Lower lobe of right lung (tissue), 2 donors: ENCODE measurements at regions not wholly inside any gene's neighbourhood (a gene's known extent, or its start where the extent isn't known, plus 50 kb on each side); places are given as distances from the start of the nearest gene placed in this dataset.

Source experiments
- ATAC-seq, 2 donors: fragments of 200-7000 bp; cut with Tn5 transposase; one replicate each; pipeline ENCODE4 v1.9.1; 2020 to 2022; ENCODE audit warnings: mild to moderate bottlenecking in 2 of 2, moderate library complexity in 2 of 2
- DNase-seq: peaks from one replicate; pipeline ENCODE4 v3.0.0-alpha.2; 2020
- H3K27ac ChIP-seq: fragments of 200-600 bp; one replicate; pipeline ENCODE4 v1.8.0; 2022
- H3K27me3 ChIP-seq: fragments of 200-600 bp; one replicate; pipeline ENCODE4 v1.8.0; 2022; ENCODE audit warnings: low read depth
- H3K36me3 ChIP-seq: fragments of 200-600 bp; one replicate; pipeline ENCODE4 v1.8.0; 2022; ENCODE audit warnings: mild to moderate bottlenecking
- H3K4me1 ChIP-seq: fragments of 200-600 bp; one replicate; pipeline ENCODE4 v1.8.0; 2022
- H3K4me3 ChIP-seq: fragments of 200-600 bp; one replicate; pipeline ENCODE4 v1.8.0; 2022; ENCODE audit warnings: mild to moderate bottlenecking
- H3K9me3 ChIP-seq: fragments of 200-600 bp; one replicate; pipeline ENCODE4 v1.8.0; 2022
- intact Hi-C: fragments of 100-400 bp; cut with DNase I; formaldehyde crosslinking; loops from one replicate; pipeline ENCODE4 v1.11.0; 2022
- TF ChIP-seq, protein P1 (sequence below): fragments of 200-600 bp; IDR thresholded peaks from one replicate; pipeline ENCODE4 v1.8.0; 2022; ENCODE audit warnings: antibody characterized with exemption, mild to moderate bottlenecking
- donor health status: DM: no; HTN: yes; CAD: no; lungs with severe emphysema.

- Histone ChIP-seq H3K9me3 (no peaks in the 10 kb centered on the region), H3K36me3 (no peaks in the 10 kb centered on the region), H3K27ac (no peak overlapping the region), H3K4me1 (no peaks in the 10 kb centered on the region), H3K4me3 (no peak overlapping the region), H3K27me3 (no peaks in the 10 kb centered on the region)
- ATAC-seq = no peak
- TF ChIP-seq, protein P1, sequence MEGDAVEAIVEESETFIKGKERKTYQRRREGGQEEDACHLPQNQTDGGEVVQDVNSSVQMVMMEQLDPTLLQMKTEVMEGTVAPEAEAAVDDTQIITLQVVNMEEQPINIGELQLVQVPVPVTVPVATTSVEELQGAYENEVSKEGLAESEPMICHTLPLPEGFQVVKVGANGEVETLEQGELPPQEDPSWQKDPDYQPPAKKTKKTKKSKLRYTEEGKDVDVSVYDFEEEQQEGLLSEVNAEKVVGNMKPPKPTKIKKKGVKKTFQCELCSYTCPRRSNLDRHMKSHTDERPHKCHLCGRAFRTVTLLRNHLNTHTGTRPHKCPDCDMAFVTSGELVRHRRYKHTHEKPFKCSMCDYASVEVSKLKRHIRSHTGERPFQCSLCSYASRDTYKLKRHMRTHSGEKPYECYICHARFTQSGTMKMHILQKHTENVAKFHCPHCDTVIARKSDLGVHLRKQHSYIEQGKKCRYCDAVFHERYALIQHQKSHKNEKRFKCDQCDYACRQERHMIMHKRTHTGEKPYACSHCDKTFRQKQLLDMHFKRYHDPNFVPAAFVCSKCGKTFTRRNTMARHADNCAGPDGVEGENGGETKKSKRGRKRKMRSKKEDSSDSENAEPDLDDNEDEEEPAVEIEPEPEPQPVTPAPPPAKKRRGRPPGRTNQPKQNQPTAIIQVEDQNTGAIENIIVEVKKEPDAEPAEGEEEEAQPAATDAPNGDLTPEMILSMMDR = no peak
- DNase-seq = no peak
- intact Hi-C loops = no loop called here
Observed at GRCh38 chr9:2367970-2368369, 253.6 kb upstream of the VLDLR start.

- no peaks in the 10 kb centered on the region for H3K4me1 ChIP-seq
- H3K27ac ChIP-seq = no peak overlapping the region
- no peaks in the 10 kb centered on the region for H3K9me3 ChIP-seq
- TF ChIP-seq, protein P1 = no peak
- ATAC-seq (no peak), DNase-seq (no peak)
- intact Hi-C loops = no loop called here
- H3K36me3 ChIP-seq = no peaks in the 10 kb centered on the region
- H3K27me3 ChIP-seq = no peaks in the 10 kb centered on the region
- no peak overlapping the region for H3K4me3 ChIP-seq
Observed at GRCh38 chr9:2373648-2374047, 247.9 kb upstream of the VLDLR start.

DNA sequence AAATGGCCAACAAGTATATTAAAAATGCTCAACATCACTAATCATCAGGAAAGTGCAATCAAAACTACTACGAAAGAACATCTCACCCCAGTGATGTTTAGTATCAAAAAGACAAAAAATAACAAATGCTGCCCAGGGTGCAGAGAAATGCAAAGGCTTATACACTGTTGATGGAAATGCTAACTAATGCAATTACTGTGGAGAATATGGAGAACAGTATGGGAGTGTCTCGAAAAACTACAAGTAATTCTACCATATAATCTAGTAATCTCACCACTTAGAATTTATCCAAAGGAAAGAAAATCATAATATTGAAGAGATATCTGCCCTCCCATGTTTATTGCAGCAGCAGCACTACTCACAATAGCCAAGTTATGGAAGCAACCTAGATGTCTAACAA is 246.5 kb upstream of the VLDLR start:
- ATAC-seq = no peak
- H3K27ac ChIP-seq = no peak overlapping the region
- intact Hi-C loops = no loop called here
- no peaks in the 10 kb centered on the region for H3K9me3 ChIP-seq
- no peaks in the 10 kb centered on the region for H3K36me3 ChIP-seq
- DNase-seq = no peak
- H3K27me3 ChIP-seq = no peaks in the 10 kb centered on the region
- TF ChIP-seq, protein P1 = no peak
- no peak overlapping the region for H3K4me3 ChIP-seq
- no peaks in the 10 kb centered on the region for H3K4me1 ChIP-seq

DNA sequence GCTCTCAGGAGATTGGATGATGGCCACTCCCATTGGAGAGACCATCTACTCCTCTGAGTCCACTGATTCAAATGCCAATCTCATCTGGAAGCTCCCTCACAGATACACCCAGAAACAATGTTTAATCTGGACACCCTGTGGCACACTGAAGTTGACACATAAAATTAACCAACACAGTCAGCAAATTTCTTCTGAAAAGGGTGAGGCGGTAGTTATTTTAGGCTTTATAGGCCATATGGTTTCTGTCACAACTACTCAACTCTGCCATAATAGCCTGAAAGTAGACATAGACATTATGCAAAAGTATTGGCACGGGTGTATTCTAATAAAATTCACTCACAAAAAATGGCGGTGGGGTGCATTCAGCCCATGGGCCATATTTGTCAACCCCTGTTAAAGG is 244.5 kb upstream of the VLDLR start:
- intact Hi-C loops = no loop called here
- DNase-seq (no peak), ATAC-seq (no peak)
- Histone ChIP-seq H3K27ac (no peak overlapping the region), H3K4me1 (no peaks in the 10 kb centered on the region), H3K4me3 (no peak overlapping the region), H3K9me3 (no peaks in the 10 kb centered on the region), H3K27me3 (no peaks in the 10 kb centered on the region), H3K36me3 (no peaks in the 10 kb centered on the region)
- TF ChIP-seq, protein P1 = no peak

- TF ChIP-seq, protein P1 = no peak
- no peaks in the 10 kb centered on the region for H3K9me3 ChIP-seq
- ATAC-seq (no peak), DNase-seq (no peak)
- H3K27me3 ChIP-seq = no peaks in the 10 kb centered on the region
- no peaks in the 10 kb centered on the region for H3K4me1 ChIP-seq
- H3K27ac ChIP-seq = no peak overlapping the region
- no peaks in the 10 kb centered on the region for H3K36me3 ChIP-seq
- intact Hi-C loops = no loop called here
- no peak overlapping the region for H3K4me3 ChIP-seq
Observed at GRCh38 chr9:2377834-2378233, 243.8 kb upstream of the VLDLR start.

DNA sequence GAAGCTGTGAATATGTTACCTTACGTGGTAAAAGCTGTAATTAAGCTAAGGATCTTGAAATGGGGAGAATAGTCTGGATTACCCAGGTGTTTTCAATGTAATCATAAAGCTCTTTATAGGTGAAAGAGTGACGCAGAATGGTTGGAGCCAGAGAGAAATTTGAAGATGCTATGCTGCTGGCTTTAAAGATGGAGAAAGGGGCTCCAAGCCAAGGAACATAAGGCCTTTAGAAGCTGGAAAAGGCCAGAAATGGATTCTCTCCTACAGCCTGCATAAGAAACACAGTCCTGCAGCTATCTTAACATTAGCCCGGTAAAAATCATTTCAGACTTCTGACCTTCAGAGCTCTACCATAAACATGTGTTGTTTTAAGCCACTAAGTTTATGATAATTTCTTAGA is 243.3 kb upstream of the VLDLR start:
- H3K4me1 ChIP-seq = no peaks in the 10 kb centered on the region
- TF ChIP-seq, protein P1 = no peak
- DNase-seq (no peak), ATAC-seq (no peak)
- intact Hi-C loops = no loop called here
- H3K27me3 ChIP-seq = no peaks in the 10 kb centered on the region
- no peak overlapping the region for H3K27ac ChIP-seq
- H3K4me3 ChIP-seq = no peak overlapping the region
- H3K36me3 ChIP-seq = no peaks in the 10 kb centered on the region
- H3K9me3 ChIP-seq = no peaks in the 10 kb centered on the region
